SK-N-SH (cell line): ENCODE measurements at regions not wholly inside any gene's neighbourhood (a gene's known extent, or its start where the extent isn't known, plus 50 kb on each side); places are given as distances from the start of the nearest gene placed in this dataset.

ENCODE experiments used
- CTCF ChIA-PET: fragments of 300-600, 350-600 bp; formaldehyde crosslinking; extraction: SDS; loops from one replicate; lab custom pipeline; 2021; lab: Yijun Ruan, JAX
- POLR2A ChIA-PET: fragments of 350-600 bp; sonication (Branson Sonifier 250); formaldehyde crosslinking; extraction: SDS; loops from one replicate; lab custom pipeline; 2020; ENCODE audit warnings: antibody characterized with exemption, inconsistent platforms; lab: Yijun Ruan, JAX
- DNase-seq: peaks from one replicate; pipeline ENCODE4 v3.0.0; 2012
- H2AFZ ChIP-seq: fragments of 200-600 bp; sonication (generic); 2 replicates; pipeline ENCODE4 v1.8.1; 2016; ENCODE audit warnings: antibody characterized with exemption, mild to moderate bottlenecking, low read depth
- H3F3A ChIP-seq: fragments of 200-600 bp; sonication (generic); replicated peaks from 2 replicates; pipeline ENCODE3; 2016; ENCODE audit warnings: antibody characterized with exemption, mild to moderate bottlenecking; ENCODE audit not compliant: insufficient read depth
- H3K27ac ChIP-seq, 2 experiments: fragments of 200-500 bp in 1 of 2; fragments of 200-600 bp in 1 of 2; sonication (Bioruptor generic) in 1 of 2; sonication (generic), shearing (Covaris generic) in 1 of 2; 2 replicates each; pipeline versions ENCODE4 v1.5.1 to v1.6.1; 2014 to 2016; ENCODE audit warnings: low read depth in 2 of 2, inconsistent platforms in 1 of 2, low read length in 1 of 2, mild to moderate bottlenecking in 1 of 2, mixed read lengths in 1 of 2
- H3K27me3 ChIP-seq: fragments of 200-600 bp; sonication (generic), shearing (Covaris generic); 2 replicates; pipeline ENCODE4 v1.6.1; 2016; ENCODE audit warnings: mixed run types; ENCODE audit not compliant: insufficient read depth
- H3K36me3 ChIP-seq, 2 experiments: fragments of 200-500 bp in 1 of 2; fragments of 200-600 bp in 1 of 2; sonication (Bioruptor generic) in 1 of 2; sonication (generic) in 1 of 2; replicated peaks in 1 of 2; 2 replicates each; pipeline versions ENCODE3 to v1.5.1; 2014 to 2016; ENCODE audit warnings: low read length in 1 of 2, mild to moderate bottlenecking in 1 of 2; ENCODE audit not compliant: insufficient read depth in 2 of 2, control insufficient read depth in 1 of 2
- H3K4me1 ChIP-seq, 2 experiments: fragments of 200-500 bp in 1 of 2; fragments of 200-600 bp in 1 of 2; sonication (Bioruptor generic) in 1 of 2; sonication (generic), shearing (Covaris generic) in 1 of 2; 2 replicates each; pipeline versions ENCODE4 v1.5.1 to v1.6.1; 2014 to 2016; ENCODE audit warnings: low read depth in 1 of 2, low read length in 1 of 2, mixed run types in 1 of 2; ENCODE audit not compliant: insufficient read depth in 2 of 2, control insufficient read depth in 1 of 2
- H3K4me2 ChIP-seq: fragments of 200-600 bp; sonication (generic), shearing (Covaris generic); 2 replicates; pipeline ENCODE4 v1.6.1; 2017; ENCODE audit warnings: mixed run types
- H3K4me3 ChIP-seq, 2 experiments: fragments of 200-500 bp in 1 of 2; fragments of 200-600 bp in 1 of 2; sonication (Bioruptor generic) in 1 of 2; sonication (generic), shearing (Covaris generic) in 1 of 2; 2 replicates each; pipeline versions ENCODE4 v1.5.1 to v1.8.1; 2014 to 2016; ENCODE audit warnings: low read depth in 2 of 2, inconsistent platforms in 1 of 2, low read length in 1 of 2, mild to moderate bottlenecking in 1 of 2, mixed read lengths in 1 of 2, moderate library complexity in 1 of 2
- H3K79me2 ChIP-seq: fragments of 200-600 bp; sonication (generic); 2 replicates; pipeline ENCODE4 v1.8.1; 2017; ENCODE audit warnings: mild to moderate bottlenecking; ENCODE audit not compliant: insufficient read depth
- H3K9ac ChIP-seq: fragments of 200-600 bp; sonication (generic); 2 replicates; pipeline ENCODE4 v1.6.1; 2017; ENCODE audit warnings: mixed run types
- H3K9me2 ChIP-seq: fragments of 200-600 bp; sonication (generic); 2 replicates; pipeline ENCODE4 v1.6.1; 2017; ENCODE audit warnings: mixed run types
- H3K9me3 ChIP-seq: fragments of 200-600 bp; sonication (generic); 2 replicates; pipeline ENCODE4 v1.6.1; 2017; ENCODE audit warnings: mixed run types, mild to moderate bottlenecking, moderate library complexity
- H4K20me1 ChIP-seq: fragments of 200-600 bp; sonication (generic); 2 replicates; pipeline ENCODE4 v1.6.1; 2017; ENCODE audit warnings: mild to moderate bottlenecking, mixed run types; ENCODE audit not compliant: insufficient read depth
- CHD2 ChIP-seq: fragments of 150-350 bp; IDR thresholded peaks from 2 replicates; pipeline ENCODE4 v1.6.1; 2018; ENCODE audit warnings: low read length; ENCODE audit not compliant: partially characterized antibody
- EP300 ChIP-seq, 2 experiments: IDR thresholded peaks; 2 replicates each; pipeline versions ENCODE4 v1.4.0 to v1.6.1; 2012; ENCODE audit warnings: borderline replicate concordance in 1 of 2, low read depth in 1 of 2, low read length in 1 of 2
- FOSL2 ChIP-seq: IDR thresholded peaks from 2 replicates; pipeline ENCODE4 v1.4.0; 2012; ENCODE audit warnings: low read depth, mild to moderate bottlenecking, moderate library complexity, borderline replicate concordance
- FOXJ3 ChIP-seq: sonication (generic); formaldehyde crosslinking; IDR thresholded peaks from 2 replicates; pipeline ENCODE4 v1.5.1; 2020; ENCODE audit warnings: mild to moderate bottlenecking, missing genetic modification reagents
- JUND ChIP-seq: IDR thresholded peaks from 2 replicates; pipeline ENCODE4 v1.4.0; 2012
- MEF2A ChIP-seq: IDR thresholded peaks from 2 replicates; pipeline ENCODE4 v1.4.0; 2012; ENCODE audit warnings: low read depth, borderline replicate concordance
- NRF1 ChIP-seq: IDR thresholded peaks from 2 replicates; pipeline ENCODE4 v1.6.1; 2012; ENCODE audit warnings: low read depth, mild to moderate bottlenecking, low read length
- PBX3 ChIP-seq: IDR thresholded peaks from 2 replicates; pipeline ENCODE4; 2012
- POLR2AphosphoS5 ChIP-seq: IDR thresholded peaks from 2 replicates; pipeline ENCODE4 v1.6.1; 2012; ENCODE audit warnings: low read depth, low read length
- RCOR1 ChIP-seq: fragments of 150-350 bp; IDR thresholded peaks from 2 replicates; pipeline ENCODE4 v1.6.1; 2017; ENCODE audit warnings: antibody characterized with exemption, low read length
- RFX5 ChIP-seq: IDR thresholded peaks from 2 replicates; pipeline ENCODE4 v1.6.1; 2012; ENCODE audit warnings: mild to moderate bottlenecking, improper control_type of control experiment, low read length
- SIN3A ChIP-seq: IDR thresholded peaks from 2 replicates; pipeline ENCODE4 v1.6.1; 2012; ENCODE audit warnings: low read depth, mild to moderate bottlenecking, low read length, moderate library complexity, borderline replicate concordance
- SMC3 ChIP-seq: IDR thresholded peaks from 2 replicates; pipeline ENCODE4 v1.6.1; 2012; ENCODE audit warnings: low read depth, low read length, improper control_type of control experiment
- TAF1 ChIP-seq: IDR thresholded peaks from 2 replicates; pipeline ENCODE4 v1.6.1; 2012; ENCODE audit warnings: low read depth, mild to moderate bottlenecking, low read length, moderate library complexity, borderline replicate concordance
- TCF12 ChIP-seq: IDR thresholded peaks from 2 replicates; pipeline ENCODE4 v1.4.0; 2012
- YY1 ChIP-seq: IDR thresholded peaks from 2 replicates; pipeline ENCODE4 v1.4.0; 2012; ENCODE audit warnings: low read depth, mild to moderate bottlenecking
- WGBS: methylation state at CpG from one replicate; pipeline ENCODE4 v1.1.6; 2017; ENCODE audit warnings: low lambda C conversion rate; 5-methylcytosine and 5-hydroxymethylcytosine counted together
- TF ChIP-seq, protein P1 (sequence below): IDR thresholded peaks from 2 replicates; pipeline ENCODE4 v1.4.0; 2012; ENCODE audit warnings: low read depth
- TF ChIP-seq, protein P2 (sequence below): fragments of 150-350 bp; IDR thresholded peaks from 2 replicates; pipeline ENCODE4 v1.6.1; 2016; ENCODE audit warnings: mild to moderate bottlenecking, low read depth, low read length
- TF ChIP-seq, protein P3 (sequence below): fragments of 200-600 bp; sonication (generic); IDR thresholded peaks from 2 replicates; pipeline ENCODE4 v1.6.1; 2017; ENCODE audit warnings: antibody characterized with exemption, mild to moderate bottlenecking, moderate library complexity

DNA sequence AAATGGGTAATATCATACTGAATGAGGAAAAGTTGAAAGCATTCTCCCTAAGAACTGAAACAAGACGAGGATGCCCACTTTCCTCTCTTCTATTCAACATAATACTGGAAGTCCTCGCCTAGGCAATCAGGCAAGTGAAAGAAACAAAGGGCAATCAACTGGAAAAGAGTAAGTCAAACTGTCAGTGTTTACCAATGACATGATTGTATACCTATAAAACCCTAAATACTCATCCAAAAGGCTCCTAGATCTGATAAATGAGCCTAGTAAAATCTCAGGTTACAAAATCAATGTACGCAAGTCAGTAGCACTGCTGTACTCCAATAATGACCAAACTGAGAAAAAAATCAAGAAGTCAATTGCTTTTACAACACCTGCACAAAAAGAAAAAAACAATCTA lies 575.8 kb upstream of the PRMT6 start:
- TF ChIP-seq RCOR1 (no peak), CHD2 (no peak), SIN3A (no peak), RFX5 (no peak), TCF12 (no peak), FOSL2 (no peak), JUND (no peak)
- TF ChIP-seq, protein P1, sequence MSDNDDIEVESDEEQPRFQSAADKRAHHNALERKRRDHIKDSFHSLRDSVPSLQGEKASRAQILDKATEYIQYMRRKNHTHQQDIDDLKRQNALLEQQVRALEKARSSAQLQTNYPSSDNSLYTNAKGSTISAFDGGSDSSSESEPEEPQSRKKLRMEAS = no peak
- DNase-seq = no peak
- no peaks in the 10 kb centered on the region for H3K9me2 ChIP-seq
- no peak overlapping the region for H3K9ac ChIP-seq
- no peaks in the 10 kb centered on the region for H3K9me3 ChIP-seq
- no peak overlapping the region for H3K4me3 ChIP-seq
- H3K36me3 ChIP-seq = no peaks in the 10 kb centered on the region
- no peaks in the 10 kb centered on the region for H3K27me3 ChIP-seq
- ChIA-PET CTCF (no interaction called here), POLR2A (no interaction called here)
- no peaks in the 10 kb centered on the region for H3K79me2 ChIP-seq
- H3K4me2 ChIP-seq = no peak overlapping the region
- H3K27ac ChIP-seq = no peak overlapping the region
- no peak overlapping the region for H2AFZ ChIP-seq
- H3F3A ChIP-seq = no peaks in the 10 kb centered on the region
- 26% methylated on average over 3 of the region's 3 CpGs for WGBS
- H4K20me1 ChIP-seq = no peaks in the 10 kb centered on the region
- H3K4me1 ChIP-seq = no peaks in the 10 kb centered on the region

DNA sequence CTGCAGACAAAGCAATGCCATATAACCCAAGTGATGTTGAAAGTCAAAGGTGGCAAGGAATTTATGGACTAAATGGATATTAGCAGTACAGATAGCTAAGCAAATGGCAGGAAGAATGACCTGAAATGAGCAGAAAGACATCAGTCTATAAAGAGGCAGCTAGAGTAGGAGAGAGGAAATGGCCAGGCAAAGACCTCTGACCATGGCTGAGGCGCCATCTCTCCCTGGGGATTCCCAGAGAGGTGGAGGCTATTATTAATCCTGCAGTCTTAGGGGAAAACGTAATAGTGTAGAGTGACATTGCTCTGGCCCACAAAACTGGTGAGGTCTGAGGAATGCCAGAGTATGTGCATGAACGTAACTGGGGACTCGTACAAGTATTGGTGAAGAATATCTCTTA lies 563.6 kb upstream of the PRMT6 start:
- Histone ChIP-seq H3K27me3 (no peaks in the 10 kb centered on the region), H3K36me3 (no peaks in the 10 kb centered on the region), H2AFZ (no peak overlapping the region), H3K9me2 (no peaks in the 10 kb centered on the region), H3K4me1 (no peaks in the 10 kb centered on the region), H3K4me2 (no peak overlapping the region), H4K20me1 (no peaks in the 10 kb centered on the region), H3K27ac (no peak overlapping the region), H3K79me2 (no peaks in the 10 kb centered on the region), H3K4me3 (no peak overlapping the region), H3K9me3 (no peaks in the 10 kb centered on the region), H3F3A (no peaks in the 10 kb centered on the region), H3K9ac (no peak overlapping the region)
- no peak for TF ChIP-seq POLR2AphosphoS5
- no peak for TF ChIP-seq TAF1
- TF ChIP-seq, protein P2, sequence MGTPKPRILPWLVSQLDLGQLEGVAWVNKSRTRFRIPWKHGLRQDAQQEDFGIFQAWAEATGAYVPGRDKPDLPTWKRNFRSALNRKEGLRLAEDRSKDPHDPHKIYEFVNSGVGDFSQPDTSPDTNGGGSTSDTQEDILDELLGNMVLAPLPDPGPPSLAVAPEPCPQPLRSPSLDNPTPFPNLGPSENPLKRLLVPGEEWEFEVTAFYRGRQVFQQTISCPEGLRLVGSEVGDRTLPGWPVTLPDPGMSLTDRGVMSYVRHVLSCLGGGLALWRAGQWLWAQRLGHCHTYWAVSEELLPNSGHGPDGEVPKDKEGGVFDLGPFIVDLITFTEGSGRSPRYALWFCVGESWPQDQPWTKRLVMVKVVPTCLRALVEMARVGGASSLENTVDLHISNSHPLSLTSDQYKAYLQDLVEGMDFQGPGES = no peak
- TF ChIP-seq NRF1 = no peak
- TF ChIP-seq MEF2A = no peak
- TF ChIP-seq, protein P3, sequence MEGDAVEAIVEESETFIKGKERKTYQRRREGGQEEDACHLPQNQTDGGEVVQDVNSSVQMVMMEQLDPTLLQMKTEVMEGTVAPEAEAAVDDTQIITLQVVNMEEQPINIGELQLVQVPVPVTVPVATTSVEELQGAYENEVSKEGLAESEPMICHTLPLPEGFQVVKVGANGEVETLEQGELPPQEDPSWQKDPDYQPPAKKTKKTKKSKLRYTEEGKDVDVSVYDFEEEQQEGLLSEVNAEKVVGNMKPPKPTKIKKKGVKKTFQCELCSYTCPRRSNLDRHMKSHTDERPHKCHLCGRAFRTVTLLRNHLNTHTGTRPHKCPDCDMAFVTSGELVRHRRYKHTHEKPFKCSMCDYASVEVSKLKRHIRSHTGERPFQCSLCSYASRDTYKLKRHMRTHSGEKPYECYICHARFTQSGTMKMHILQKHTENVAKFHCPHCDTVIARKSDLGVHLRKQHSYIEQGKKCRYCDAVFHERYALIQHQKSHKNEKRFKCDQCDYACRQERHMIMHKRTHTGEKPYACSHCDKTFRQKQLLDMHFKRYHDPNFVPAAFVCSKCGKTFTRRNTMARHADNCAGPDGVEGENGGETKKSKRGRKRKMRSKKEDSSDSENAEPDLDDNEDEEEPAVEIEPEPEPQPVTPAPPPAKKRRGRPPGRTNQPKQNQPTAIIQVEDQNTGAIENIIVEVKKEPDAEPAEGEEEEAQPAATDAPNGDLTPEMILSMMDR = no peak
- no peak for TF ChIP-seq RCOR1
- TF ChIP-seq SIN3A = no peak
- TF ChIP-seq YY1 = no peak
- no peak for TF ChIP-seq FOXJ3 (CRISPR knock-in tag)
- no peak for TF ChIP-seq SMC3
- TF ChIP-seq, protein P1 = no peak
- TF ChIP-seq PBX3 = no peak
- no peak for TF ChIP-seq EP300 (IDR thresholded peaks at IDR 0.05; ENCODE audit: borderline replicate concordance in 1 of 2, low read depth in 1 of 2, low read length in 1 of 2)
- TF ChIP-seq RFX5 = no peak
- TF ChIP-seq CHD2 = no peak
- DNase-seq = no peak
- ChIA-PET POLR2A (no interaction called here), CTCF (no interaction called here)
- 66% methylated on average over 4 of the region's 4 CpGs for WGBS
